ENCODE measurements at regions not wholly inside any gene's neighbourhood (a gene's known extent, or its start where the extent isn't known, plus 50 kb on each side); places are given as distances from the start of the nearest gene placed in this dataset.

GRCh38 chr22:46090631-46091201 lies 59.6 kb upstream of the PPARA start:
- H3F3A ChIP-seq (ENCODE audit: low read depth): no peaks in the 10 kb centered on the region
- H4K20me1 ChIP-seq (ENCODE audit: insufficient read depth, low read length, poor library complexity, severe bottlenecking): peaks cover 95% of the 10 kb centered on the region
- H3K4me2 ChIP-seq (ENCODE audit: low read depth, low read length, poor library complexity, severe bottlenecking): no peak overlapping the region
- TF ChIP-seq EZH2phosphoT487 (IDR thresholded peaks at IDR 0.05; ENCODE audit: borderline replicate concordance) (no peak), CTCF (conservative IDR thresholded peaks at IDR 0.05; ENCODE audit: low read length) (no peak)
- no peaks in the 10 kb centered on the region for H3K9me2 ChIP-seq (replicated peaks; ENCODE audit: low read depth, low read length)
- H3K9ac ChIP-seq (ENCODE audit: low read depth, low read length, poor library complexity, severe bottlenecking): no peak overlapping the region
- no peak overlapping the region for H3K4me3 ChIP-seq (ENCODE audit: low read length, poor library complexity, severe bottlenecking)
- H3K79me2 ChIP-seq (ENCODE audit: insufficient read depth, low read length): peaks cover 96% of the 10 kb centered on the region
- H3K36me3 ChIP-seq (ENCODE audit: insufficient read depth, low read length): peaks cover 93% of the 10 kb centered on the region; the same call in 1 of the 2 replicates
- no peaks in the 10 kb centered on the region for H3K9me3 ChIP-seq (ENCODE audit: insufficient read depth, low read depth, low read length)
- no peaks in the 10 kb centered on the region for H3K4me1 ChIP-seq (ENCODE audit: insufficient read depth, low read length, poor library complexity, severe bottlenecking)
- no peak overlapping the region for H2AFZ ChIP-seq (ENCODE audit: low read length)
- no peaks in the 10 kb centered on the region for H3K27me3 ChIP-seq (ENCODE audit: insufficient read depth, low read length, poor library complexity, severe bottlenecking)

GRCh38 chr22:46091277-46091977 lies 58.9 kb upstream of the PPARA start:
- H3K9me3 ChIP-seq (ENCODE audit: insufficient read depth, low read depth, low read length): no peaks in the 10 kb centered on the region
- TF ChIP-seq CTCF (conservative IDR thresholded peaks at IDR 0.05; ENCODE audit: low read length): no peak
- no peak for TF ChIP-seq EZH2phosphoT487 (IDR thresholded peaks at IDR 0.05; ENCODE audit: borderline replicate concordance)
- H3K4me3 ChIP-seq (ENCODE audit: low read length, poor library complexity, severe bottlenecking): no peak overlapping the region
- H3K4me1 ChIP-seq (ENCODE audit: insufficient read depth, low read length, poor library complexity, severe bottlenecking): no peaks in the 10 kb centered on the region
- no peaks in the 10 kb centered on the region for H3K27me3 ChIP-seq (ENCODE audit: insufficient read depth, low read length, poor library complexity, severe bottlenecking)
- H3K4me2 ChIP-seq (ENCODE audit: low read depth, low read length, poor library complexity, severe bottlenecking): no peak overlapping the region
- H2AFZ ChIP-seq (ENCODE audit: low read length): no peak overlapping the region
- no peaks in the 10 kb centered on the region for H3F3A ChIP-seq (ENCODE audit: low read depth)
- H3K36me3 ChIP-seq (ENCODE audit: insufficient read depth, low read length): peaks cover 86% of the 10 kb centered on the region; the same call in 1 of the 2 replicates
- H3K9me2 ChIP-seq (replicated peaks; ENCODE audit: low read depth, low read length): no peaks in the 10 kb centered on the region
- H3K9ac ChIP-seq (ENCODE audit: low read depth, low read length, poor library complexity, severe bottlenecking): no peak overlapping the region
- peaks cover 96% of the 10 kb centered on the region for H3K79me2 ChIP-seq (ENCODE audit: insufficient read depth, low read length)
- H4K20me1 ChIP-seq (ENCODE audit: insufficient read depth, low read length, poor library complexity, severe bottlenecking): peaks cover 94% of the 10 kb centered on the region

- TF ChIP-seq CTCF (conservative IDR thresholded peaks at IDR 0.05; ENCODE audit: low read length) (no peak), EZH2phosphoT487 (IDR thresholded peaks at IDR 0.05; ENCODE audit: borderline replicate concordance) (no peak)
- H4K20me1 ChIP-seq (ENCODE audit: insufficient read depth, low read length, poor library complexity, severe bottlenecking): peaks cover 94% of the 10 kb centered on the region
- no peaks in the 10 kb centered on the region for H3F3A ChIP-seq (ENCODE audit: low read depth)
- H3K4me3 ChIP-seq (ENCODE audit: low read length, poor library complexity, severe bottlenecking): no peak overlapping the region
- peaks cover 85% of the 10 kb centered on the region; the same call in 1 of the 2 replicates for H3K36me3 ChIP-seq (ENCODE audit: insufficient read depth, low read length)
- no peaks in the 10 kb centered on the region for H3K4me1 ChIP-seq (ENCODE audit: insufficient read depth, low read length, poor library complexity, severe bottlenecking)
- H3K9me2 ChIP-seq (replicated peaks; ENCODE audit: low read depth, low read length): no peaks in the 10 kb centered on the region
- H3K9ac ChIP-seq (ENCODE audit: low read depth, low read length, poor library complexity, severe bottlenecking): no peak overlapping the region
- no peak overlapping the region for H2AFZ ChIP-seq (ENCODE audit: low read length)
- H3K9me3 ChIP-seq (ENCODE audit: insufficient read depth, low read depth, low read length): no peaks in the 10 kb centered on the region
- no peak overlapping the region for H3K4me2 ChIP-seq (ENCODE audit: low read depth, low read length, poor library complexity, severe bottlenecking)
- H3K27me3 ChIP-seq (ENCODE audit: insufficient read depth, low read length, poor library complexity, severe bottlenecking): no peaks in the 10 kb centered on the region
- H3K79me2 ChIP-seq (ENCODE audit: insufficient read depth, low read length): peaks cover 96% of the 10 kb centered on the region
Observed at GRCh38 chr22:46092011-46092410, 58.3 kb upstream of the PPARA start.
